Ishikawa (cell line): ENCODE measurements at regions not wholly inside any gene's neighbourhood (a gene's known extent, or its start where the extent isn't known, plus 50 kb on each side); places are given as distances from the start of the nearest gene placed in this dataset.

Experiments
- CEBPB ChIP-seq: IDR thresholded peaks from 2 replicates; pipeline ENCODE4 v1.6.1; 2012
- CREB1 ChIP-seq: IDR thresholded peaks from 2 replicates; pipeline ENCODE4 v1.6.1; 2012; ENCODE audit warnings: low read depth
- EGR1 ChIP-seq: IDR thresholded peaks from 2 replicates; pipeline ENCODE4 v1.6.1; 2012
- EP300 ChIP-seq: IDR thresholded peaks from 2 replicates; pipeline ENCODE4 v1.6.1; 2012; ENCODE audit warnings: borderline replicate concordance
- FOXM1 ChIP-seq: IDR thresholded peaks from 2 replicates; pipeline ENCODE4 v1.6.1; 2012; ENCODE audit warnings: low read depth, borderline replicate concordance
- MAX ChIP-seq: IDR thresholded peaks from 2 replicates; pipeline ENCODE4 v1.6.1; 2012
- NFIC ChIP-seq: IDR thresholded peaks from 2 replicates; pipeline ENCODE4 v1.6.1; 2012
- RAD21 ChIP-seq: IDR thresholded peaks from 2 replicates; pipeline ENCODE4 v1.6.1; 2012; ENCODE audit warnings: low read depth
- REST ChIP-seq: IDR thresholded peaks from 2 replicates; pipeline ENCODE4 v1.6.1; 2012; ENCODE audit warnings: low read depth, mild to moderate bottlenecking
- TAF1 ChIP-seq: IDR thresholded peaks from 2 replicates; pipeline ENCODE4 v1.6.1; 2012; ENCODE audit warnings: low read depth, mild to moderate bottlenecking
- TCF12 ChIP-seq: IDR thresholded peaks from 2 replicates; pipeline ENCODE4 v1.6.1; 2012; ENCODE audit warnings: low read depth
- TEAD4 ChIP-seq: IDR thresholded peaks from 2 replicates; pipeline ENCODE4 v1.6.1; 2012
- USF1 ChIP-seq: IDR thresholded peaks from 2 replicates; pipeline ENCODE4 v1.6.1; 2012
- YY1 ChIP-seq: IDR thresholded peaks from 2 replicates; pipeline ENCODE4 v1.6.1; 2012; ENCODE audit warnings: low read depth
- ZBTB7A ChIP-seq: IDR thresholded peaks from 2 replicates; pipeline ENCODE4 v1.6.1; 2012; ENCODE audit warnings: low read depth

- TF ChIP-seq YY1: no peak
- TF ChIP-seq FOXM1: no peak
- TF ChIP-seq ZBTB7A: no peak
- TF ChIP-seq REST: no peak
- no peak for TF ChIP-seq CREB1
- TF ChIP-seq NFIC: no peak
- TF ChIP-seq TEAD4: no peak
- TF ChIP-seq MAX: no peak
- TF ChIP-seq EGR1: no peak
- TF ChIP-seq TCF12: no peak
- no peak for TF ChIP-seq USF1
- TF ChIP-seq TAF1: no peak
- no peak for TF ChIP-seq CEBPB
Observed at GRCh38 chr20:17155401-17155800, 71.4 kb upstream of the PCSK2 start.

- TF ChIP-seq CEBPB (no peak), REST (no peak), TAF1 (no peak), TEAD4 (no peak), USF1 (no peak), MAX (no peak), EGR1 (no peak), CREB1 (no peak), YY1 (no peak), FOXM1 (no peak), TCF12 (no peak), RAD21 (no peak)
Observed at GRCh38 chr20:17158701-17159100, 68.1 kb upstream of the PCSK2 start.

GRCh38 chr20:17161673-17162481, 65.0 kb upstream of the PCSK2 start:
- TF ChIP-seq MAX: no peak
- TF ChIP-seq FOXM1: no peak
- TF ChIP-seq TCF12: no peak
- TF ChIP-seq TAF1: no peak
- TF ChIP-seq EP300: no peak
- TF ChIP-seq YY1: no peak
- no peak for TF ChIP-seq RAD21
- no peak for TF ChIP-seq REST
- TF ChIP-seq CREB1: no peak
- no peak for TF ChIP-seq CEBPB

GRCh38 chr20:17168026-17168612, 58.7 kb upstream of the PCSK2 start:
- TF ChIP-seq NFIC (no peak), RAD21 (no peak), TEAD4 (no peak), CEBPB (no peak), YY1 (no peak), EGR1 (no peak), REST (no peak), FOXM1 (no peak), EP300 (no peak)
